Posterior vena cava (tissue), 2 donors: ENCODE measurements at regions not wholly inside any gene's neighbourhood (a gene's known extent, or its start where the extent isn't known, plus 50 kb on each side); places are given as distances from the start of the nearest gene placed in this dataset.

Experiments
- DNase-seq: peaks from one replicate; pipeline ENCODE4 v3.0.0-alpha.2; 2020; ENCODE audit warnings: low spot score
- intact Hi-C, 2 donors: fragments of 100-400 bp; cut with DNase I; formaldehyde crosslinking; loops; one replicate each; pipeline versions ENCODE4 v1.14.1 to v1.14.2; 2022 to 2023
- donor health status: DM: yes; HTN: yes; CAD: no.
- donor health status: DM: yes; HTN: yes; CAD: no.

GRCh38 chr1:164263540-164263939 is 295.4 kb upstream of the PBX1 start:
- intact Hi-C loops = no loop called here
- no peak for DNase-seq

- DNase-seq = no peak
Measured at GRCh38 chr1:164265232-164265631, 293.8 kb upstream of the PBX1 start.

GRCh38 chr1:164272156-164272555 is 286.8 kb upstream of the PBX1 start:
- no peak for DNase-seq
- intact Hi-C loops = no loop called here

More at GRCh38 chr1:164265232-164265631, 293.8 kb upstream of the PBX1 start:
- intact Hi-C loops = loop anchor here in 1 of 2 donors (5.0 kb wide), 1 partner anchor 473 kb away; no protein-coding TSS in a partner anchor

- no peak for DNase-seq
- intact Hi-C loops = no loop called here
Measured at GRCh38 chr1:164296172-164296571, 262.8 kb upstream of the PBX1 start.

GRCh38 chr1:164308101-164308500 is 250.9 kb upstream of the PBX1 start:
- intact Hi-C loops = no loop called here
- DNase-seq = no peak

GRCh38 chr1:164310166-164310565 is 248.8 kb upstream of the PBX1 start:
- intact Hi-C loops = no loop called here
- no peak for DNase-seq

- intact Hi-C loops = no loop called here
- DNase-seq = no peak
Measured at GRCh38 chr1:164311377-164311776, 247.6 kb upstream of the PBX1 start.

GRCh38 chr1:164320790-164321731 is 237.9 kb upstream of the PBX1 start:
- peak; percentile 72 for DNase-seq
- intact Hi-C loops = no loop called here

- DNase-seq = no peak
- intact Hi-C loops = no loop called here
Measured at GRCh38 chr1:164325786-164326185, 233.2 kb upstream of the PBX1 start.

GRCh38 chr1:164333387-164333786 is 225.6 kb upstream of the PBX1 start:
- intact Hi-C loops = no loop called here
- DNase-seq = no peak

- intact Hi-C loops = no loop called here
Measured at GRCh38 chr1:164337394-164337793, 221.6 kb upstream of the PBX1 start.

GRCh38 chr1:164337885-164338284 is 221.1 kb upstream of the PBX1 start:
- intact Hi-C loops = no loop called here
- DNase-seq = no peak

More at GRCh38 chr1:164337394-164337793, 221.6 kb upstream of the PBX1 start:
- DNase-seq = no peak

- DNase-seq = no peak
- intact Hi-C loops = no loop called here
Measured at GRCh38 chr1:164343189-164343588, 215.8 kb upstream of the PBX1 start.

GRCh38 chr1:164347980-164348379 is 211.0 kb upstream of the PBX1 start:
- intact Hi-C loops = no loop called here
- DNase-seq = no peak

- intact Hi-C loops = no loop called here
Measured at GRCh38 chr1:164356511-164356910, 202.5 kb upstream of the PBX1 start.

GRCh38 chr1:164360265-164360664 is 198.7 kb upstream of the PBX1 start:
- intact Hi-C loops = no loop called here

More at GRCh38 chr1:164356511-164356910, 202.5 kb upstream of the PBX1 start:
- no peak for DNase-seq

GRCh38 chr1:164361927-164362326 is 197.1 kb upstream of the PBX1 start:
- DNase-seq = no peak
- intact Hi-C loops = no loop called here

More at GRCh38 chr1:164360265-164360664, 198.7 kb upstream of the PBX1 start:
- DNase-seq = no peak

GRCh38 chr1:164363980-164364379 is 195.0 kb upstream of the PBX1 start:
- intact Hi-C loops = no loop called here
- DNase-seq = no peak

- intact Hi-C loops = no loop called here
- DNase-seq = no peak
Measured at GRCh38 chr1:164366014-164366413, 193.0 kb upstream of the PBX1 start.

- DNase-seq = no peak
- intact Hi-C loops = no loop called here
Measured at GRCh38 chr1:164369698-164370365, 189.2 kb upstream of the PBX1 start.
